SK-N-SH treated with all-trans-retinoic acid at 6 μM for 48 hours (cell line): ENCODE measurements at regions not wholly inside any gene's neighbourhood (a gene's known extent, or its start where the extent isn't known, plus 50 kb on each side); places are given as distances from the start of the nearest gene placed in this dataset.
"Not testable (repeated sequence)": the region's sequence is repeated elsewhere in the genome, so short reads cannot be mapped to it uniquely, and the experiment has no call there.

ENCODE experiments used
- ISL1 ChIP-seq: fragments of 250-450 bp; sonication (Bioruptor Pico); IDR thresholded peaks from 2 replicates; pipeline ENCODE4 v2.1.2; 2022; ENCODE audit warnings: mild to moderate bottlenecking, moderate library complexity
- OSR1 ChIP-seq: fragments of 250-450 bp; sonication (Bioruptor Pico); IDR thresholded peaks from 2 replicates; pipeline ENCODE4 v1.8.0; 2022; ENCODE audit warnings: moderate library complexity, mild to moderate bottlenecking, inconsistent platforms
- PATZ1 ChIP-seq: fragments of 250-450 bp; sonication (Bioruptor Pico); IDR thresholded peaks from 2 replicates; pipeline ENCODE4 v1.8.0; 2020; ENCODE audit warnings: mild to moderate bottlenecking, moderate library complexity, borderline replicate concordance
- PPARA ChIP-seq: fragments of 250-450 bp; sonication (Bioruptor Pico); IDR thresholded peaks from 2 replicates; pipeline ENCODE4 v1.5.0; 2020; ENCODE audit warnings: mild to moderate bottlenecking, borderline replicate concordance
- RARB ChIP-seq: fragments of 250-450 bp; sonication (Bioruptor Pico); IDR thresholded peaks from 2 replicates; pipeline ENCODE4 v1.8.0; 2021; ENCODE audit warnings: mild to moderate bottlenecking, moderate library complexity
- TOX ChIP-seq: fragments of 250-450 bp; sonication (Bioruptor Pico); IDR thresholded peaks from 2 replicates; pipeline ENCODE4 v1.8.0; 2021; ENCODE audit warnings: mild to moderate bottlenecking, moderate library complexity, borderline replicate concordance
- ZFP3 ChIP-seq: fragments of 250-450 bp; sonication (Bioruptor Pico); IDR thresholded peaks from 2 replicates; pipeline ENCODE4 v1.5.0; 2020; ENCODE audit warnings: mild to moderate bottlenecking, moderate library complexity
- ZNF70 ChIP-seq: fragments of 450-650 bp; formaldehyde crosslinking; IDR thresholded peaks from 2 replicates; pipeline ENCODE4 v1.5.0; 2020; ENCODE audit warnings: mild to moderate bottlenecking, moderate library complexity
- TF ChIP-seq, protein P1 (sequence below): fragments of 250-450 bp; sonication (Bioruptor Pico); IDR thresholded peaks from 2 replicates; pipeline ENCODE4 v1.5.1; 2020; ENCODE audit warnings: low read depth, mild to moderate bottlenecking, moderate library complexity
- TF ChIP-seq, protein P2 (sequence below): fragments of 250-450 bp; sonication (Bioruptor Pico); IDR thresholded peaks from 2 replicates; pipeline ENCODE4 v1.5.1; 2021; ENCODE audit warnings: mild to moderate bottlenecking, moderate library complexity

GRCh38 chr13:33572322-33572721, 245.6 kb upstream of the RFC3 start:
- TF ChIP-seq OSR1 (CRISPR knock-in tag); PATZ1 (CRISPR knock-in tag); ZNF70 (CRISPR knock-in tag); ISL1 (CRISPR knock-in tag); PPARA (CRISPR knock-in tag); RARB (CRISPR knock-in tag); ZFP3 (CRISPR knock-in tag); TOX: not testable (repeated sequence)
- TF ChIP-seq, protein P1, sequence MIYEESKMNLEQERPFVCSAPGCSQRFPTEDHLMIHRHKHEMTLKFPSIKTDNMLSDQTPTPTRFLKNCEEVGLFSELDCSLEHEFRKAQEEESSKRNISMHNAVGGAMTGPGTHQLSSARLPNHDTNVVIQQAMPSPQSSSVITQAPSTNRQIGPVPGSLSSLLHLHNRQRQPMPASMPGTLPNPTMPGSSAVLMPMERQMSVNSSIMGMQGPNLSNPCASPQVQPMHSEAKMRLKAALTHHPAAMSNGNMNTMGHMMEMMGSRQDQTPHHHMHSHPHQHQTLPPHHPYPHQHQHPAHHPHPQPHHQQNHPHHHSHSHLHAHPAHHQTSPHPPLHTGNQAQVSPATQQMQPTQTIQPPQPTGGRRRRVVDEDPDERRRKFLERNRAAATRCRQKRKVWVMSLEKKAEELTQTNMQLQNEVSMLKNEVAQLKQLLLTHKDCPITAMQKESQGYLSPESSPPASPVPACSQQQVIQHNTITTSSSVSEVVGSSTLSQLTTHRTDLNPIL (CRISPR knock-in tag), result not testable (repeated sequence)
- TF ChIP-seq, protein P2, sequence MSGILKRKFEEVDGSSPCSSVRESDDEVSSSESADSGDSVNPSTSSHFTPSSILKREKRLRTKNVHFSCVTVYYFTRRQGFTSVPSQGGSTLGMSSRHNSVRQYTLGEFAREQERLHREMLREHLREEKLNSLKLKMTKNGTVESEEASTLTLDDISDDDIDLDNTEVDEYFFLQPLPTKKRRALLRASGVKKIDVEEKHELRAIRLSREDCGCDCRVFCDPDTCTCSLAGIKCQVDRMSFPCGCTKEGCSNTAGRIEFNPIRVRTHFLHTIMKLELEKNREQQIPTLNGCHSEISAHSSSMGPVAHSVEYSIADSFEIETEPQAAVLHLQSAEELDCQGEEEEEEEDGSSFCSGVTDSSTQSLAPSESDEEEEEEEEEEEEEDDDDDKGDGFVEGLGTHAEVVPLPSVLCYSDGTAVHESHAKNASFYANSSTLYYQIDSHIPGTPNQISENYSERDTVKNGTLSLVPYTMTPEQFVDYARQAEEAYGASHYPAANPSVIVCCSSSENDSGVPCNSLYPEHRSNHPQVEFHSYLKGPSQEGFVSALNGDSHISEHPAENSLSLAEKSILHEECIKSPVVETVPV (CRISPR knock-in tag), result not testable (repeated sequence)
